ENCODE measurements at regions not wholly inside any gene's neighbourhood (a gene's known extent, or its start where the extent isn't known, plus 50 kb on each side); places are given as distances from the start of the nearest gene placed in this dataset.
A peak's percentile ranks its signal among the peaks of the same experiment; 100 is the strongest.

- H4K20me1 ChIP-seq (ENCODE audit: control insufficient read depth, extremely low read depth, insufficient read depth, low read length), result no peaks in the 10 kb centered on the region
- H3K27ac ChIP-seq (ENCODE audit: control insufficient read depth, insufficient read depth, low read length), result no peak overlapping the region
- dilution Hi-C loops (cut with MboI; ENCODE audit: extremely low pct_ligation_motif_present, low sequenced_read_pairs), result no loop called here
- H3K9ac ChIP-seq (ENCODE audit: control insufficient read depth, extremely low read depth, insufficient read depth, low read length), result no peak overlapping the region
- no peak overlapping the region for H3K4me3 ChIP-seq (ENCODE audit: control insufficient read depth in 2 of 3, extremely low read depth in 1 of 3, insufficient read depth in 2 of 3, low read depth in 1 of 3, low read length in 3 of 3)
- H3K36me3 ChIP-seq (ENCODE audit: control insufficient read depth in 2 of 2, extremely low read depth in 1 of 2, insufficient read depth in 2 of 2, low read length in 2 of 2), result no peaks in the 10 kb centered on the region
- no peaks in the 10 kb centered on the region for H3K9me1 ChIP-seq (ENCODE audit: control insufficient read depth, extremely low read depth, insufficient read depth, low read length)
- peak; percentile 33 to 58 (median 35) for TF ChIP-seq CTCF (optimal IDR thresholded peaks at IDR 0.05 in 1 of 3, IDR thresholded peaks at IDR 0.05 in 1 of 3, conservative IDR thresholded peaks at IDR 0.05 in 1 of 3; ENCODE audit: extremely low read depth in 1 of 3, insufficient read depth in 2 of 3, low read length in 3 of 3)
- TF ChIP-seq EZH2 (IDR thresholded peaks at IDR 0.05; ENCODE audit: low read length), result no peak
- no peaks in the 10 kb centered on the region for H3K27me3 ChIP-seq (ENCODE audit: control insufficient read depth, extremely low read depth, insufficient read depth, low read length)
- H3K79me2 ChIP-seq (ENCODE audit: control insufficient read depth, insufficient read depth, low read length), result no peaks in the 10 kb centered on the region
- FAIRE-seq (no peak), DNase-seq (ENCODE audit: low read depth, low spot score) (no peak)
- H3K9me3 ChIP-seq (ENCODE audit: control insufficient read depth, low read depth, low read length), result no peaks in the 10 kb centered on the region
- no peak overlapping the region for H2AFZ ChIP-seq (ENCODE audit: control insufficient read depth, low read length)
- H3K4me2 ChIP-seq (ENCODE audit: control insufficient read depth, extremely low read depth, insufficient read depth, low read depth, low read length), result no peak overlapping the region
- no peaks in the 10 kb centered on the region for H3K4me1 ChIP-seq (ENCODE audit: control insufficient read depth, extremely low read depth, insufficient read depth, low read length)
Measured at GRCh38 chr20:12838261-12838866, 170.4 kb upstream of the SPTLC3 start.

- DNase-seq (ENCODE audit: low read depth, low spot score) (no peak), FAIRE-seq (no peak)
- H3K9me1 ChIP-seq (ENCODE audit: control insufficient read depth, extremely low read depth, insufficient read depth, low read length), result no peaks in the 10 kb centered on the region
- no peak overlapping the region for H3K4me3 ChIP-seq (ENCODE audit: control insufficient read depth in 2 of 3, extremely low read depth in 1 of 3, insufficient read depth in 2 of 3, low read depth in 1 of 3, low read length in 3 of 3)
- no peaks in the 10 kb centered on the region for H4K20me1 ChIP-seq (ENCODE audit: control insufficient read depth, extremely low read depth, insufficient read depth, low read length)
- H3K36me3 ChIP-seq (ENCODE audit: control insufficient read depth in 2 of 2, extremely low read depth in 1 of 2, insufficient read depth in 2 of 2, low read length in 2 of 2), result no peaks in the 10 kb centered on the region
- H3K27me3 ChIP-seq (ENCODE audit: control insufficient read depth, extremely low read depth, insufficient read depth, low read length), result no peaks in the 10 kb centered on the region
- TF ChIP-seq EZH2 (IDR thresholded peaks at IDR 0.05; ENCODE audit: low read length) (no peak), CTCF (optimal IDR thresholded peaks at IDR 0.05 in 1 of 3, IDR thresholded peaks at IDR 0.05 in 1 of 3, conservative IDR thresholded peaks at IDR 0.05 in 1 of 3; ENCODE audit: extremely low read depth in 1 of 3, insufficient read depth in 2 of 3, low read length in 3 of 3) (no peak)
- H3K27ac ChIP-seq (ENCODE audit: control insufficient read depth, insufficient read depth, low read length), result no peak overlapping the region
- no peaks in the 10 kb centered on the region for H3K4me1 ChIP-seq (ENCODE audit: control insufficient read depth, extremely low read depth, insufficient read depth, low read length)
- no peak overlapping the region for H3K4me2 ChIP-seq (ENCODE audit: control insufficient read depth, extremely low read depth, insufficient read depth, low read depth, low read length)
- H2AFZ ChIP-seq (ENCODE audit: control insufficient read depth, low read length), result no peak overlapping the region
- H3K9ac ChIP-seq (ENCODE audit: control insufficient read depth, extremely low read depth, insufficient read depth, low read length), result no peak overlapping the region
- dilution Hi-C loops (cut with MboI; ENCODE audit: extremely low pct_ligation_motif_present, low sequenced_read_pairs), result no loop called here
- H3K9me3 ChIP-seq (ENCODE audit: control insufficient read depth, low read depth, low read length), result no peaks in the 10 kb centered on the region
- no peaks in the 10 kb centered on the region for H3K79me2 ChIP-seq (ENCODE audit: control insufficient read depth, insufficient read depth, low read length)
Measured at GRCh38 chr20:12847872-12848271, 160.9 kb upstream of the SPTLC3 start.
